Stimulated activated CD8-positive, alpha-beta memory T cell treated with anti-CD3 and anti-CD28 coated beads, Interleukin-7, amount 100 ng/mL, for 1 hour (primary cell): ENCODE measurements at regions not wholly inside any gene's neighbourhood (a gene's known extent, or its start where the extent isn't known, plus 50 kb on each side); places are given as distances from the start of the nearest gene placed in this dataset.
"Not testable (repeated sequence)": the region's sequence is repeated elsewhere in the genome, so short reads cannot be mapped to it uniquely, and the experiment has no call there.

Source experiments
- DNase-seq, 2 donors: peaks; one replicate each; pipeline ENCODE4 v3.0.0-alpha.2; 2020; ENCODE audit warnings: low read depth in 2 of 2

GRCh38 chr19:20294181-20294580, 127.2 kb downstream of the ZNF486 start:
- no peak for DNase-seq

GRCh38 chr19:20292520-20292919, 125.5 kb downstream of the ZNF486 start:
- DNase-seq: not testable (repeated sequence)

GRCh38 chr19:20289186-20289585, 122.2 kb downstream of the ZNF486 start:
- DNase-seq: no peak

- no peak for DNase-seq
Measured at GRCh38 chr19:20287070-20287469, 120.1 kb downstream of the ZNF486 start.

- DNase-seq: not testable (repeated sequence)
Measured at GRCh38 chr19:20285876-20286275, 118.9 kb downstream of the ZNF486 start.

GRCh38 chr19:20279516-20279915, 112.5 kb downstream of the ZNF486 start:
- no peak for DNase-seq

- no peak for DNase-seq
Measured at GRCh38 chr19:20278342-20278741, 111.3 kb downstream of the ZNF486 start.

- DNase-seq: not testable (repeated sequence)
Measured at GRCh38 chr19:20276732-20277082, 109.7 kb downstream of the ZNF486 start.

- no peak for DNase-seq
Measured at GRCh38 chr19:20276011-20276731, 109.2 kb downstream of the ZNF486 start.

GRCh38 chr19:20273951-20274570, 107.0 kb downstream of the ZNF486 start:
- no peak for DNase-seq

- no peak for DNase-seq
Measured at GRCh38 chr19:20273376-20273775, 106.4 kb downstream of the ZNF486 start.

- DNase-seq: not testable (repeated sequence)
Measured at GRCh38 chr19:20272627-20273010, 105.6 kb downstream of the ZNF486 start.

GRCh38 chr19:20271927-20272626, 105.1 kb downstream of the ZNF486 start:
- DNase-seq: not testable (repeated sequence)

- DNase-seq: no peak
Measured at GRCh38 chr19:20271215-20271926, 104.4 kb downstream of the ZNF486 start.

- no peak for DNase-seq
Measured at GRCh38 chr19:20269461-20269860, 102.4 kb downstream of the ZNF486 start.

GRCh38 chr19:20261513-20261912, 94.5 kb downstream of the ZNF486 start:
- not testable (repeated sequence) for DNase-seq

- not testable (repeated sequence) for DNase-seq
Measured at GRCh38 chr19:20260738-20261137, 93.7 kb downstream of the ZNF486 start.

- no peak for DNase-seq
Measured at GRCh38 chr19:20259615-20260014, 92.6 kb downstream of the ZNF486 start.

GRCh38 chr19:20256606-20257005, 89.6 kb downstream of the ZNF486 start:
- no peak for DNase-seq

- no peak for DNase-seq
Measured at GRCh38 chr19:20254121-20254520, 87.1 kb downstream of the ZNF486 start.

GRCh38 chr19:20252613-20253012, 85.6 kb downstream of the ZNF486 start:
- DNase-seq: no peak

GRCh38 chr19:20250627-20251026, 83.6 kb downstream of the ZNF486 start:
- DNase-seq: no peak
